H9 (cell line): ENCODE measurements at regions not wholly inside any gene's neighbourhood (a gene's known extent, or its start where the extent isn't known, plus 50 kb on each side); places are given as distances from the start of the nearest gene placed in this dataset.

ENCODE experiments used
- DNase-seq: peaks from one replicate; pipeline ENCODE4 v3.0.0-alpha.2; 2017
- H2AFZ ChIP-seq: one replicate; pipeline ENCODE4 v1.6.1; 2013; ENCODE audit warnings: mild to moderate bottlenecking, low read length, control low read depth, moderate library complexity
- H2AK5ac ChIP-seq: 2 replicates; pipeline ENCODE4 v1.6.1; 2013; ENCODE audit warnings: low read length, control low read depth, mixed read lengths; ENCODE audit not compliant: insufficient read length
- H2BK120ac ChIP-seq: one replicate; pipeline ENCODE4 v1.6.1; 2013; ENCODE audit warnings: low read depth, mild to moderate bottlenecking, low read length, control low read depth, inconsistent platforms; ENCODE audit not compliant: poor library complexity, severe bottlenecking
- H2BK12ac ChIP-seq: 2 replicates; pipeline ENCODE4 v1.6.1; 2013; ENCODE audit warnings: low read length, control low read depth, mixed read lengths, low read depth; ENCODE audit not compliant: insufficient read length
- H2BK15ac ChIP-seq: 2 replicates; pipeline ENCODE4 v1.6.1; 2013; ENCODE audit warnings: low read depth, low read length, control low read depth
- H2BK20ac ChIP-seq: one replicate; pipeline ENCODE4 v1.6.1; 2013; ENCODE audit warnings: low read depth, mild to moderate bottlenecking, low read length, control low read depth, inconsistent platforms; ENCODE audit not compliant: poor library complexity, severe bottlenecking
- H2BK5ac ChIP-seq: 2 replicates; pipeline ENCODE4 v1.6.1; 2013; ENCODE audit warnings: low read length, control low read depth, mixed read lengths; ENCODE audit not compliant: insufficient read length
- H3K14ac ChIP-seq: 2 replicates; pipeline ENCODE4 v1.6.1; 2013; ENCODE audit warnings: low read length, control low read depth; ENCODE audit not compliant: insufficient read depth
- H3K18ac ChIP-seq: 2 replicates; pipeline ENCODE4 v1.6.1; 2013; ENCODE audit warnings: low read depth, mild to moderate bottlenecking, mixed read lengths, low read length, control low read depth; ENCODE audit not compliant: insufficient read length
- H3K23ac ChIP-seq: 2 replicates; pipeline ENCODE4 v1.6.1; 2013; ENCODE audit warnings: low read length, control low read depth, mixed read lengths, low read depth; ENCODE audit not compliant: insufficient read length
- H3K23me2 ChIP-seq: 2 replicates; pipeline ENCODE4 v1.6.1; 2013; ENCODE audit warnings: low read depth, mild to moderate bottlenecking, mixed read lengths, low read length, control low read depth; ENCODE audit not compliant: insufficient read length, poor library complexity, severe bottlenecking
- H3K27ac ChIP-seq: 2 replicates; pipeline ENCODE4 v1.5.1; 2013; ENCODE audit warnings: low read length, control low read depth, mixed read lengths, low read depth; ENCODE audit not compliant: insufficient read length
- H3K27me3 ChIP-seq: 2 replicates; pipeline ENCODE4 v1.6.1; 2013; ENCODE audit warnings: low read length, control low read depth, inconsistent platforms; ENCODE audit not compliant: insufficient read depth
- H3K4ac ChIP-seq: 2 replicates; pipeline ENCODE4 v1.6.1; 2013; ENCODE audit warnings: low read depth, mild to moderate bottlenecking, control low read depth, inconsistent platforms, low read length, moderate library complexity
- H3K4me1 ChIP-seq: 2 replicates; pipeline ENCODE4 v1.6.1; 2013; ENCODE audit warnings: low read length, control low read depth, inconsistent platforms; ENCODE audit not compliant: insufficient read depth
- H3K4me2 ChIP-seq: 2 replicates; pipeline ENCODE4 v1.6.1; 2013; ENCODE audit warnings: low read length, control low read depth, mixed read lengths; ENCODE audit not compliant: insufficient read length, insufficient read depth
- H3K56ac ChIP-seq: 2 replicates; pipeline ENCODE4 v1.6.1; 2013; ENCODE audit warnings: low read depth, mild to moderate bottlenecking, mixed read lengths, low read length, control low read depth; ENCODE audit not compliant: insufficient read length
- H3K79me1 ChIP-seq: 2 replicates; pipeline ENCODE4 v1.6.1; 2013; ENCODE audit warnings: low read depth, mild to moderate bottlenecking, moderate library complexity, low read length, control low read depth, inconsistent platforms; ENCODE audit not compliant: insufficient read depth, poor library complexity, severe bottlenecking
- H3K79me2 ChIP-seq: 2 replicates; pipeline ENCODE4 v1.6.1; 2013; ENCODE audit warnings: low read length, control low read depth, inconsistent platforms; ENCODE audit not compliant: insufficient read depth
- H3K9ac ChIP-seq: 2 replicates; pipeline ENCODE4 v1.6.1; 2013; ENCODE audit warnings: low read length, control low read depth, mixed read lengths; ENCODE audit not compliant: insufficient read length; ENCODE audit errors: extremely low read depth
- H3K9me3 ChIP-seq: one replicate; pipeline ENCODE4 v1.6.1; 2013; ENCODE audit warnings: low read depth, low read length, inconsistent platforms; ENCODE audit not compliant: control insufficient read depth
- H3T11ph ChIP-seq: one replicate; pipeline ENCODE4 v1.6.1; 2013; ENCODE audit warnings: mild to moderate bottlenecking, low read length, control low read depth, inconsistent platforms
- H4K20me1 ChIP-seq: one replicate; pipeline ENCODE4 v1.6.1; 2013; ENCODE audit not compliant: control insufficient read depth, insufficient read length, insufficient read depth
- H4K5ac ChIP-seq: 2 replicates; pipeline ENCODE4 v1.6.1; 2013; ENCODE audit warnings: low read depth, mild to moderate bottlenecking, mixed read lengths, low read length, control low read depth; ENCODE audit not compliant: insufficient read length
- H4K8ac ChIP-seq: replicated peaks from 2 replicates; pipeline ENCODE4 v1.6.1; 2013; ENCODE audit warnings: low read length, control low read depth, mixed read lengths, low read depth; ENCODE audit not compliant: insufficient read length
- H4K91ac ChIP-seq: 2 replicates; pipeline ENCODE4 v1.6.1; 2013; ENCODE audit warnings: low read depth, mild to moderate bottlenecking, moderate library complexity, mixed read lengths, low read length, control low read depth; ENCODE audit not compliant: insufficient read length
- H3K27ac Mint-ChIP-seq, 3 experiments: 2 replicates in 2 of 3; 3 replicates in 1 of 3; pipeline ENCODE4 v1.8.0; 2020 to 2021; ENCODE audit warnings: mixed read lengths in 3 of 3, mild to moderate bottlenecking in 1 of 3, moderate library complexity in 1 of 3
- H3K27me3 Mint-ChIP-seq: 2 replicates; pipeline ENCODE4 v1.8.0; 2021; ENCODE audit warnings: low read depth, mild to moderate bottlenecking, moderate library complexity, mixed read lengths
- H3K36me3 Mint-ChIP-seq, 3 experiments: 2 replicates in 2 of 3; 3 replicates in 1 of 3; pipeline ENCODE4 v1.8.0; 2020 to 2021; ENCODE audit warnings: low read depth in 3 of 3, mixed read lengths in 3 of 3; ENCODE audit not compliant: insufficient read depth in 1 of 3
- H3K4me1 Mint-ChIP-seq, 2 experiments: 2 replicates each; pipeline ENCODE4 v1.8.0; 2020; ENCODE audit warnings: mixed read lengths in 2 of 2
- H3K4me3 Mint-ChIP-seq, 2 experiments: 2 replicates in 1 of 2; 3 replicates in 1 of 2; pipeline ENCODE4 v1.8.0; 2020 to 2021; ENCODE audit warnings: mild to moderate bottlenecking in 2 of 2, mixed read lengths in 2 of 2, moderate library complexity in 1 of 2
- H3K9me3 Mint-ChIP-seq, 2 experiments: 2 replicates in 1 of 2; 3 replicates in 1 of 2; pipeline ENCODE4 v1.8.0; 2020; ENCODE audit warnings: mild to moderate bottlenecking in 2 of 2, mixed read lengths in 2 of 2, moderate library complexity in 1 of 2
- WGBS: extraction: QIAGEN DNeasy Blood & Tissue Kit; methylation state at CpG from one replicate; pipeline ENCODE4 v1.1.7; 2013; ENCODE audit warnings: missing lambda C conversion rate, low lambda C conversion rate, mixed read lengths; ENCODE audit not compliant: insufficient read length; ENCODE audit errors: extremely low coverage; 5-methylcytosine and 5-hydroxymethylcytosine counted together
- TF ChIP-seq, protein P1 (sequence below): fragments of 200-600 bp; sonication (generic); conservative IDR thresholded peaks from 3 replicates; pipeline ENCODE4 v1.8.0; 2021; ENCODE audit warnings: antibody characterized with exemption, mild to moderate bottlenecking

DNA sequence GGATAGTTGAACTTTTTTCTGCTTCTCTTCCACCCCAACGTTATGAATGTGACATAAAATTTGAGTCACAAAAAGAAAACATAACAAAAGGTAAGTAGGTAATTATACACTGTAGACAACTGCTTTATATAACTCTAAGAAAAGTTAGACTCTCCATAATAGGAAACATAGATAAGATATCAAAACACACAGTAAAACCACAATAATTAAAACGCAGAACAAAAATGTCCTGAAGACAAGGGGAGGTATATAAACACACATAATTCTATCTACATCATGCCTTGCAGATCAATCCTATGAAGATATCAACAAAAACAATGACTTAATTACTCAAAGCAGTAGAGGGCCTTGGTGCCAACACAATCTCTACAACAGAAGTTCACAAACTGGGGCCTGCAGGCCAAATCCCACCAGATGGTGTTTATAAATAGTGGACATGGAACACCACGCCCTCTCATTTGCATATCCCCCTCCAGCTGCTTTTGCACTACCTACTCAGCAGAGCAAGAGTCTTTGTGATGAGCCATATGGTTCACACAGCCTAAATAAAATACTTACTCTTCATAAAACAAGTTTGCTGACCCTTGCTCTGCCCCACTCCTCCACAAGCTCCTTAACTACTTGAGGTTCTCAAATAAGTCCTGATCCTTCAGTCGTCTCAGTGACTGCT, 254.7 kb downstream of the KLF12 start:
- no peak overlapping the region for H3T11ph ChIP-seq
- no peak for DNase-seq
- H3K14ac ChIP-seq = no peak overlapping the region
- H3K4ac ChIP-seq = no peak overlapping the region
- WGBS = no CpG with 5 or more reads among the region's 4 CpGs
- no peaks in the 10 kb centered on the region for H3K9me3 ChIP-seq
- no peak overlapping the region for H3K56ac ChIP-seq
- H3K23ac ChIP-seq = no peak overlapping the region
- no peak overlapping the region for H2BK120ac ChIP-seq
- no peak overlapping the region for H4K5ac ChIP-seq
- H2BK5ac ChIP-seq = no peak overlapping the region
- H2BK12ac ChIP-seq = no peak overlapping the region
- TF ChIP-seq, protein P1, sequence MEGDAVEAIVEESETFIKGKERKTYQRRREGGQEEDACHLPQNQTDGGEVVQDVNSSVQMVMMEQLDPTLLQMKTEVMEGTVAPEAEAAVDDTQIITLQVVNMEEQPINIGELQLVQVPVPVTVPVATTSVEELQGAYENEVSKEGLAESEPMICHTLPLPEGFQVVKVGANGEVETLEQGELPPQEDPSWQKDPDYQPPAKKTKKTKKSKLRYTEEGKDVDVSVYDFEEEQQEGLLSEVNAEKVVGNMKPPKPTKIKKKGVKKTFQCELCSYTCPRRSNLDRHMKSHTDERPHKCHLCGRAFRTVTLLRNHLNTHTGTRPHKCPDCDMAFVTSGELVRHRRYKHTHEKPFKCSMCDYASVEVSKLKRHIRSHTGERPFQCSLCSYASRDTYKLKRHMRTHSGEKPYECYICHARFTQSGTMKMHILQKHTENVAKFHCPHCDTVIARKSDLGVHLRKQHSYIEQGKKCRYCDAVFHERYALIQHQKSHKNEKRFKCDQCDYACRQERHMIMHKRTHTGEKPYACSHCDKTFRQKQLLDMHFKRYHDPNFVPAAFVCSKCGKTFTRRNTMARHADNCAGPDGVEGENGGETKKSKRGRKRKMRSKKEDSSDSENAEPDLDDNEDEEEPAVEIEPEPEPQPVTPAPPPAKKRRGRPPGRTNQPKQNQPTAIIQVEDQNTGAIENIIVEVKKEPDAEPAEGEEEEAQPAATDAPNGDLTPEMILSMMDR = no peak
- H3K79me1 ChIP-seq = no peaks in the 10 kb centered on the region
- H3K27ac Mint-ChIP-seq = peak overlapping the region in 1 of 3 experiments; percentile 24; a peak in 2 of 7 replicates
- H2AFZ ChIP-seq = no peak overlapping the region
- no peak overlapping the region for H4K8ac ChIP-seq
- H3K18ac ChIP-seq = no peak overlapping the region
- H3K23me2 ChIP-seq = no peaks in the 10 kb centered on the region
- peaks cover 9 to 15% of the 10 kb centered on the region in 2 experiments for H3K4me1 Mint-ChIP-seq
- H4K20me1 ChIP-seq = no peaks in the 10 kb centered on the region
- no peaks in the 10 kb centered on the region for H3K79me2 ChIP-seq
- no peak overlapping the region for H3K4me2 ChIP-seq
- H2BK20ac ChIP-seq = no peak overlapping the region
- H3K36me3 Mint-ChIP-seq = peaks cover 0 to 4% (median 3%) of the 10 kb centered on the region in 3 experiments; a peak in 3 of 7 replicates
- H3K4me3 Mint-ChIP-seq = no peak overlapping the region
- no peak overlapping the region for H3K27ac ChIP-seq
- H3K27me3 Mint-ChIP-seq = no peaks in the 10 kb centered on the region
- peaks cover 0 to 3% of the 10 kb centered on the region in 2 experiments; a peak in 3 of 5 replicates for H3K9me3 Mint-ChIP-seq
- no peaks in the 10 kb centered on the region for H3K27me3 ChIP-seq
- H2BK15ac ChIP-seq = no peak overlapping the region
- H3K9ac ChIP-seq = no peak overlapping the region
- no peak overlapping the region for H4K91ac ChIP-seq
- no peaks in the 10 kb centered on the region for H3K4me1 ChIP-seq
- H2AK5ac ChIP-seq = no peak overlapping the region
